ENCODE measurements at regions not wholly inside any gene's neighbourhood (a gene's known extent, or its start where the extent isn't known, plus 50 kb on each side); places are given as distances from the start of the nearest gene placed in this dataset.

DNA sequence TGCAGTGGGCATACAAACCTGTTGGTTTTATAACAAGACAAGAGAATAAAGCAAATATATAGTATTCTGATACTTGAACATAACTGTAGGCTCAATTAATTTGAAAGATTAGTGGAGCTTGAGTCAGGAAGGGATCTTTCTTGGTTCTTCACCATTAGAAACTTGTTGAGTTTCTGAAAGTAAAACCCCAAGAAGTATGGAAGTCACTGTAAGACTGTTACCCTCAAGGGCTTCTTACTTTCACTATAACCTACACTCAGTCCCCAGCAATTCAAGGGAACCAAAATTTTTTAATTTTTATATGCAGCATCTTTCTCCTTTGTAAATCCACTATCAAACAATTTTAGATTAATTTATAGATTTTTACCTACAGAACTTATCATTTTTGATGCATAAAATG, 2019.2 kb upstream of the ADGRL3 start:
- Histone ChIP-seq H3K79me2 (ENCODE audit: insufficient read depth, low read length) (no peaks in the 10 kb centered on the region), H3K4me2 (ENCODE audit: low read depth, low read length) (no peak overlapping the region), H3K9ac (ENCODE audit: insufficient read depth, low read depth, low read length) (no peak overlapping the region), H2AFZ (ENCODE audit: low read length) (no peak overlapping the region), H3K27me3 (ENCODE audit: control insufficient read depth in 1 of 2, insufficient read depth in 2 of 2, low read length in 2 of 2) (no peaks in the 10 kb centered on the region), H3K4me1 (ENCODE audit: insufficient read depth, low read length) (no peaks in the 10 kb centered on the region), H3K27ac (ENCODE audit: extremely low read length, insufficient read depth, low read length) (no peak overlapping the region), H4K20me1 (ENCODE audit: insufficient read depth, low read length) (no peaks in the 10 kb centered on the region), H3K36me3 (replicated peaks in 1 of 2; ENCODE audit: control insufficient read depth in 1 of 2, insufficient read depth in 2 of 2, low read length in 2 of 2) (no peaks in the 10 kb centered on the region), H3K4me3 (replicated peaks in 1 of 3; ENCODE audit: insufficient read depth in 1 of 3, low read depth in 2 of 3, low read length in 3 of 3) (no peak overlapping the region), H3K9me3 (ENCODE audit: low read length) (no peaks in the 10 kb centered on the region)
- FAIRE-seq, result no peak
- no peak for ATAC-seq
- no peak for DNase-seq (ENCODE audit: low spot score)
- TF ChIP-seq KMT2A (CRISPR knock-in tag; IDR thresholded peaks at IDR 0.05) (no peak), ZNF777 (CRISPR knock-in tag; IDR thresholded peaks at IDR 0.05) (no peak), NFATC3 (CRISPR knock-in tag; IDR thresholded peaks at IDR 0.05) (no peak)
- BruUV-seq (replicated peaks), result no TSS peak
- in situ Hi-C loops (cut with HindIII; ENCODE audit: extremely low pct_ligation_motif_present, low pct_unique_long_range_greater_than_20kb), result no loop called here
- ChIA-PET CTCF (ENCODE audit: low intra/inter-chr PET ratio, low total read pairs) (no interaction called here), POLR2A (no interaction called here)
- intact Hi-C loops (cut with micrococcal nuclease; ENCODE audit: unreplicated experiment), result no loop called here

DNA sequence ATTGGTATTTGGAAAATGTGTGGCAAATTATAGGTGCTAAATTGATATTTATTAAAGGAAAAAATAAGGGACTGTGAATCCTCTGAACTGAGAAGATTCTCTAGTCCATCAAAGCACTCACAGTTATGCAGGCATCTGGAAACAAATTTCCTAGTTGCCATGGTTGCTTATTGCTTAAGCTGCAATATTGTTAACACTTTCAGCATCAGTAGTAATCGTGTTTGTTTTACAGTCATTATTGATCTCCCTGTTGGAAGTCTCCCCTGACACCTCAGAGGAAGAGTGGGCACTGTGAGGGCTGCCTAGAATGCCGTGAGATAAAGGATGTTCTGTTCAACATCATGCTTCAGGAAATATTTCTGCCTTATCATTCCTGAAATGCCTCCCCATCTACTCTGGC, 2004.3 kb upstream of the ADGRL3 start:
- no TSS peak for BruUV-seq (replicated peaks)
- Histone ChIP-seq H3K4me2 (ENCODE audit: low read depth, low read length) (no peak overlapping the region), H3K4me1 (ENCODE audit: insufficient read depth, low read length) (no peaks in the 10 kb centered on the region), H3K4me3 (replicated peaks in 1 of 3; ENCODE audit: insufficient read depth in 1 of 3, low read depth in 2 of 3, low read length in 3 of 3) (no peak overlapping the region), H3K36me3 (replicated peaks in 1 of 2; ENCODE audit: control insufficient read depth in 1 of 2, insufficient read depth in 2 of 2, low read length in 2 of 2) (no peaks in the 10 kb centered on the region), H3K27ac (ENCODE audit: extremely low read length, insufficient read depth, low read length) (no peak overlapping the region), H3K9ac (ENCODE audit: insufficient read depth, low read depth, low read length) (no peak overlapping the region), H3K9me3 (ENCODE audit: low read length) (no peaks in the 10 kb centered on the region), H4K20me1 (ENCODE audit: insufficient read depth, low read length) (no peaks in the 10 kb centered on the region), H2AFZ (ENCODE audit: low read length) (no peak overlapping the region), H3K79me2 (ENCODE audit: insufficient read depth, low read length) (no peaks in the 10 kb centered on the region), H3K27me3 (ENCODE audit: control insufficient read depth in 1 of 2, insufficient read depth in 2 of 2, low read length in 2 of 2) (no peaks in the 10 kb centered on the region)
- POLR2A ChIA-PET, result no interaction called here
- DNase-seq (ENCODE audit: low spot score), result no peak
- in situ Hi-C loops (cut with HindIII; ENCODE audit: extremely low pct_ligation_motif_present, low pct_unique_long_range_greater_than_20kb), result no loop called here
- WGBS (ENCODE audit: low lambda C conversion rate), result 3% methylated on average over 2 of the region's 2 CpGs
- CTCF ChIA-PET (ENCODE audit: low intra/inter-chr PET ratio, low total read pairs), result no interaction called here
- no peak for TF ChIP-seq RCOR2 (CRISPR knock-in tag; IDR thresholded peaks at IDR 0.05)
- TF ChIP-seq ZNF383 (CRISPR knock-in tag; IDR thresholded peaks at IDR 0.05; ENCODE audit: borderline replicate concordance), result no peak
- no peak for TF ChIP-seq ZNF30 (CRISPR knock-in tag; IDR thresholded peaks at IDR 0.05)
- no peak for TF ChIP-seq THYN1 (CRISPR knock-in tag; IDR thresholded peaks at IDR 0.05; ENCODE audit: borderline replicate concordance, low read depth)
- TF ChIP-seq NR2F1 (CRISPR knock-in tag; IDR thresholded peaks at IDR 0.05), result no peak
- TF ChIP-seq, protein P1, sequence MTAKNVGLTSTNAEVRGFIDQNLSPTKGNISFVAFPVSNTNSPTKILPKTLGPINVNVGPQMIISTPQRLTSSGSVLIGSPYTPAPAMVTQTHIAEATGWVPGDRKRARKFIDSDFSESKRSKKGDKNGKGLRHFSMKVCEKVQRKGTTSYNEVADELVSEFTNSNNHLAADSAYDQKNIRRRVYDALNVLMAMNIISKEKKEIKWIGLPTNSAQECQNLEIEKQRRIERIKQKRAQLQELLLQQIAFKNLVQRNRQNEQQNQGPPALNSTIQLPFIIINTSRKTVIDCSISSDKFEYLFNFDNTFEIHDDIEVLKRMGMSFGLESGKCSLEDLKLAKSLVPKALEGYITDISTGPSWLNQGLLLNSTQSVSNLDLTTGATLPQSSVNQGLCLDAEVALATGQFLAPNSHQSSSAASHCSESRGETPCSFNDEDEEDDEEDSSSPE (CRISPR knock-in tag; IDR thresholded peaks at IDR 0.05), result no peak
- TF ChIP-seq ZNF747 (CRISPR knock-in tag; IDR thresholded peaks at IDR 0.05; ENCODE audit: borderline replicate concordance), result no peak
- intact Hi-C loops (cut with micrococcal nuclease; ENCODE audit: unreplicated experiment), result no loop called here
- FAIRE-seq, result no peak
- ATAC-seq, result no peak
